ENCODE measurements at regions not wholly inside any gene's neighbourhood (a gene's known extent, or its start where the extent isn't known, plus 50 kb on each side); places are given as distances from the start of the nearest gene placed in this dataset.

DNA sequence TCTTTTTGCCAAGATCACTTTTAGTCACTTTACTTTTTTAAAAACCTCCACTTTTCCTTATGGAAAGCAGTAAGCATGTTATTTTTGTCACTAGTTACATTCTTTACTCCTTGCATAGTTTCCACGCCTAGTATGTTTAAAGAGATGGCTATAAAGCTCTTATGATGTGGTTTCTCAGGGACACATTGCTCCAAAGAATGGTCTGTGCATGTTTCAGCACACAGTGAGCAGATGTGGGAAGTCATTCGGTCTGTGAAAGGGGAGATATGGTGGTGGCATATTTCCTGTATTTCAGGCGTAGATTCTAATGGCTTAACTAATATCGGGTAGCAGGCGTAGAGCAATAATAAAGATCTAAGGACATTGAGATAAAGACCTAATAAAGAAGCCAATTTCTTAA lies 180.7 kb downstream of the SLITRK6 start:
- Histone ChIP-seq H3K79me2 (replicated peaks; ENCODE audit: insufficient read depth) (no peaks in the 10 kb centered on the region), H4K20me1 (replicated peaks; ENCODE audit: insufficient read depth) (no peaks in the 10 kb centered on the region), H3K4me1 (ENCODE audit: insufficient read depth) (no peaks in the 10 kb centered on the region), H3K4me3 (no peak overlapping the region), H2AFZ (no peak overlapping the region), H3K36me3 (ENCODE audit: insufficient read depth) (no peaks in the 10 kb centered on the region), H3F3A (replicated peaks; ENCODE audit: low read depth) (no peaks in the 10 kb centered on the region), H3K4me2 (no peak overlapping the region), H3K27ac (ENCODE audit: low read depth) (no peak overlapping the region), H3K9me2 (ENCODE audit: insufficient read depth) (no peaks in the 10 kb centered on the region), H3K27me3 (ENCODE audit: insufficient read depth) (no peaks in the 10 kb centered on the region; the same call in 1 of the 2 replicates)
- no peak overlapping the region for H3K4me3 Mint-ChIP-seq
- TF ChIP-seq STAT1 (IDR thresholded peaks at IDR 0.05; ENCODE audit: unreplicated experiment) (no peak), ETS1 (IDR thresholded peaks at IDR 0.05) (no peak), POLR2AphosphoS5 (IDR thresholded peaks at IDR 0.05; ENCODE audit: low read depth) (no peak), CREB1 (CRISPR knock-in tag; IDR thresholded peaks at IDR 0.05; ENCODE audit: low read depth) (no peak), NANOG (IDR thresholded peaks at IDR 0.05; ENCODE audit: borderline replicate concordance) (no peak), CTCF (conservative IDR thresholded peaks at IDR 0.05; ENCODE audit: low read depth in 2 of 2) (no peak), ZNF462 (CRISPR knock-in tag; IDR thresholded peaks at IDR 0.05) (no peak), JUNB (IDR thresholded peaks at IDR 0.05; ENCODE audit: unreplicated experiment) (no peak), ZNF331 (CRISPR knock-in tag; IDR thresholded peaks at IDR 0.05; ENCODE audit: low read depth) (no peak), EZH2 (IDR thresholded peaks at IDR 0.05; ENCODE audit: low read depth, unreplicated experiment) (no peak), EZH2phosphoT487 (IDR thresholded peaks at IDR 0.05; ENCODE audit: unreplicated experiment) (no peak), ZNF114 (CRISPR knock-in tag; IDR thresholded peaks at IDR 0.05) (no peak)
- TF ChIP-seq, protein P1, sequence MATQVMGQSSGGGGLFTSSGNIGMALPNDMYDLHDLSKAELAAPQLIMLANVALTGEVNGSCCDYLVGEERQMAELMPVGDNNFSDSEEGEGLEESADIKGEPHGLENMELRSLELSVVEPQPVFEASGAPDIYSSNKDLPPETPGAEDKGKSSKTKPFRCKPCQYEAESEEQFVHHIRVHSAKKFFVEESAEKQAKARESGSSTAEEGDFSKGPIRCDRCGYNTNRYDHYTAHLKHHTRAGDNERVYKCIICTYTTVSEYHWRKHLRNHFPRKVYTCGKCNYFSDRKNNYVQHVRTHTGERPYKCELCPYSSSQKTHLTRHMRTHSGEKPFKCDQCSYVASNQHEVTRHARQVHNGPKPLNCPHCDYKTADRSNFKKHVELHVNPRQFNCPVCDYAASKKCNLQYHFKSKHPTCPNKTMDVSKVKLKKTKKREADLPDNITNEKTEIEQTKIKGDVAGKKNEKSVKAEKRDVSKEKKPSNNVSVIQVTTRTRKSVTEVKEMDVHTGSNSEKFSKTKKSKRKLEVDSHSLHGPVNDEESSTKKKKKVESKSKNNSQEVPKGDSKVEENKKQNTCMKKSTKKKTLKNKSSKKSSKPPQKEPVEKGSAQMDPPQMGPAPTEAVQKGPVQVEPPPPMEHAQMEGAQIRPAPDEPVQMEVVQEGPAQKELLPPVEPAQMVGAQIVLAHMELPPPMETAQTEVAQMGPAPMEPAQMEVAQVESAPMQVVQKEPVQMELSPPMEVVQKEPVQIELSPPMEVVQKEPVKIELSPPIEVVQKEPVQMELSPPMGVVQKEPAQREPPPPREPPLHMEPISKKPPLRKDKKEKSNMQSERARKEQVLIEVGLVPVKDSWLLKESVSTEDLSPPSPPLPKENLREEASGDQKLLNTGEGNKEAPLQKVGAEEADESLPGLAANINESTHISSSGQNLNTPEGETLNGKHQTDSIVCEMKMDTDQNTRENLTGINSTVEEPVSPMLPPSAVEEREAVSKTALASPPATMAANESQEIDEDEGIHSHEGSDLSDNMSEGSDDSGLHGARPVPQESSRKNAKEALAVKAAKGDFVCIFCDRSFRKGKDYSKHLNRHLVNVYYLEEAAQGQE (IDR thresholded peaks at IDR 0.05; ENCODE audit: unreplicated experiment) = no peak
- H3K9me3 Mint-ChIP-seq = peaks cover 4% of the 10 kb centered on the region; the same call in 2 of the 3 replicates
- DNase-seq (ENCODE audit: low spot score) (no peak), ATAC-seq (no peak)
- no peaks in the 10 kb centered on the region for H3K27me3 Mint-ChIP-seq (ENCODE audit: insufficient read depth, low read depth, poor library complexity)
- H3K4me1 Mint-ChIP-seq = peaks cover 4% of the 10 kb centered on the region; the same call in 2 of the 3 replicates
- no peak overlapping the region for H3K27ac Mint-ChIP-seq
- peaks cover 3% of the 10 kb centered on the region; the same call in 1 of the 3 replicates for H3K36me3 Mint-ChIP-seq (ENCODE audit: low read depth)
